ENCODE measurements at regions not wholly inside any gene's neighbourhood (a gene's known extent, or its start where the extent isn't known, plus 50 kb on each side); places are given as distances from the start of the nearest gene placed in this dataset.

GRCh38 chr20:55353206-55353605, 652.1 kb downstream of the CBLN4 start:
- no peak for TF ChIP-seq SMAD1 (IDR thresholded peaks at IDR 0.05; ENCODE audit: low read depth, partially characterized antibody)
- TF ChIP-seq GABPA (IDR thresholded peaks at IDR 0.05; ENCODE audit: low read depth): no peak
- TF ChIP-seq CREB1 (IDR thresholded peaks at IDR 0.05; ENCODE audit: low read depth): no peak
- TF ChIP-seq ASH2L (IDR thresholded peaks at IDR 0.05; ENCODE audit: borderline replicate concordance, low read depth): no peak
- no peak for TF ChIP-seq POLR2A (IDR thresholded peaks at IDR 0.05; ENCODE audit: low read depth, low read length)
- TF ChIP-seq FOXK2 (IDR thresholded peaks at IDR 0.05): no peak
- TF ChIP-seq CTCF (IDR thresholded peaks at IDR 0.05 in 2 of 3, conservative IDR thresholded peaks at IDR 0.05 in 1 of 3; ENCODE audit: control insufficient read depth in 2 of 3, extremely low read depth in 1 of 3, insufficient read depth in 1 of 3, low read depth in 3 of 3, low read length in 3 of 3): no peak
- no peak for TF ChIP-seq RCOR1 (conservative IDR thresholded peaks at IDR 0.05; ENCODE audit: low read depth, low read length)
- no peak for TF ChIP-seq ZNF217 (IDR thresholded peaks at IDR 0.05)
- TF ChIP-seq BRCA1 (IDR thresholded peaks at IDR 0.05; ENCODE audit: low read depth, low read length): no peak
- no peak for TF ChIP-seq CEBPB (IDR thresholded peaks at IDR 0.05; ENCODE audit: borderline replicate concordance in 1 of 2, low read depth in 2 of 2, low read length in 2 of 2)
- TF ChIP-seq RELA (IDR thresholded peaks at IDR 0.05; ENCODE audit: borderline replicate concordance, partially characterized antibody): no peak

Measured in GM12878 (cell line).